HG03520 (cell line): ENCODE measurements at regions not wholly inside any gene's neighbourhood (a gene's known extent, or its start where the extent isn't known, plus 50 kb on each side); places are given as distances from the start of the nearest gene placed in this dataset.
"Not testable (repeated sequence)": the region's sequence is repeated elsewhere in the genome, so short reads cannot be mapped to it uniquely, and the experiment has no call there.

Experiments
- ATAC-seq: cut with Tn5 transposase; IDR thresholded peaks from one replicate; pipeline ENCODE4 v1.9.1; 2021; ENCODE audit warnings: mild to moderate bottlenecking, moderate library complexity; ENCODE audit not compliant: unreplicated experiment

DNA sequence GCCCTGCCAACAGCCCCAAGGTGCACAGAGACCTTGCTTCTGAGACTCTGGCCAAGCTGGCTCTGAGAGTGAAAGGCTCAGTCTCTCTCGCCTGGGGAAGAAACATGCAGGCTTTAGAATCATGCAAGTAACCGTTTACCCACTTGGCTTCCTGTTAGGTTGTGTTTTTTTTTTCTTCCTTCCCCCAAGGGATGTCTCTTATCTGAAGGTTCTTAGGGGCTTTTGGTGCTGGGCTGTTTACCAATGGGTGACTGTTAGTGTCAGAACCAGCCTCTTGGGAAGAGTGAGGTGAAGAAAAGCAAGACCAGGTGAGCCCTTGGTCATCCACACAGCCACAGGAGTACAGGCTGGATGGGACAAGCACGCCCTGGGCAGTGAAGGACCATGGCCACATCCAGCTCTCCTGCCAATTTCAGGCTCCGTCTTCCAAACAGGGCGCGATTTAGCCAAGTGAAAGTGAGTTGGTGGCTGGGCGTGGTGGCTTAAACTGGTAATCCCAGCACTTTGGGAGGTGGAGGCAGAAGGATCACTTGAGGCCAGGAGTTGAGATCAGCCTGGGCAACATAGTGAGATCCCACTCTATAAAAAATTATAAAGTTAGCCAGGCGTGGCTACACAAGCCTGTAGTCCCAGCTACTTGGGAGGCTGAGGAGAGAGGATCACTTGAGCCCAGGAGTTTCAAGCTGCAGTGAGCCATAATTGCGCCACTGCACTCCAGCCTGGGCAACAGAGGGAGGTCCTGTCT lies 76.3 kb upstream of the CUX1 start:
- no peak for ATAC-seq

DNA sequence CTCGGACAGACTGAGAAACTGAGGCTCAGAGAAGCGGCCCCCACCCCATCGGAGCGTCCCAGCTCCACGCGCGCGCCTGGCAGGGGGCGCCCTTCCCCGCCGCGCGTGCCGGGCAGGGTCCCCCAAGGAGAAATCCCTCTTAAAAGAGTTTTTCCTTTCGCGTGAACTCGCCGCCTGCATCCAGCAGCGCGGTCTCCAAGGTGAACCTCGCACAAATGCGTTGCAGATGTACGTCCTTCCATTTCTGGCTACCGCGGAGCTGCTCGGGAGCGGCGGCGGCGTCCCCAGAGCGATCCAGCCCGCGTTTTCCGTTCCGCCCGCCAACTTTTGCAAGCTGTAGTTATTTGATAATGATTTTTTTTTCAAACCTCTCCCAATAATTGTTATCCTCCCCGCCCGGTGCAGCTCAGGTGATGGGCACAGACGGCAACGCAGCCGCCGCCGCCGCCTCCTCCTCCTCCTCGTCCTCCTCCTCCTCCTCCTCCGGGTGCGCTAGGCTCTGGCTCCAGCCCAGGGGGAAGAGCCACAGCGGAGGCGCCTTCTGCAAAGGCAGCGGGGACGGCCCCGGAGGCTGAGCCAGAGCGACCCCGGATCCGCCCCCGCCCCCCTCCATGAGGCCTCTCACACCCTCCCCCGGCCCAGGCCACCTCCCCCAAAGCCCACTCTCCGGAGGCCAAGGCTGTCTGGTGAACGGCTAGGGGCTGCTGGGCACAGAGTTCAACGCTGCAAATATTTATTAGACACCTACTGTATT lies 74.0 kb upstream of the CUX1 start:
- ATAC-seq, result no peak

- ATAC-seq, result no peak
Measured at GRCh38 chr7:101743995-101744360, 73.4 kb upstream of the CUX1 start.

DNA sequence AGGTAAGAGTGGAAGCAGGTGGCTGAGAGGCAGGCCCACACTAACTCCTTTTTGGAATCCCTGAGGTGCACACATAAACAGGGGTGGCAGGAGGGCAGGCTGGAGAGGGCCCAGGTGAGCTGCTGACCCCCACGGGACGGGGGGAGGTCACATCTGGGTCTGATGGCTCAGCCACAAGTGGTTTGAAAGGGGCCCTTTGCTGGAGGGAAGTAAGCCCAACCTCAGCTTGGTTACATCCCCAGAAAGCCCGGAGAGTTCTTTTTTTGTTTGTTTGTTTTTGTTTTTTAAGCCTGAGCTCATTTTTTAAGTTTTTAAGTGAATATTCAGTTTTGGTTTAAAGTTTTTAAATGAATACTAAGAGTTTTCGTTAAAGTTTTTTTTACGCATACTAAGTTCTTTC lies 72.8 kb upstream of the CUX1 start:
- no peak for ATAC-seq

DNA sequence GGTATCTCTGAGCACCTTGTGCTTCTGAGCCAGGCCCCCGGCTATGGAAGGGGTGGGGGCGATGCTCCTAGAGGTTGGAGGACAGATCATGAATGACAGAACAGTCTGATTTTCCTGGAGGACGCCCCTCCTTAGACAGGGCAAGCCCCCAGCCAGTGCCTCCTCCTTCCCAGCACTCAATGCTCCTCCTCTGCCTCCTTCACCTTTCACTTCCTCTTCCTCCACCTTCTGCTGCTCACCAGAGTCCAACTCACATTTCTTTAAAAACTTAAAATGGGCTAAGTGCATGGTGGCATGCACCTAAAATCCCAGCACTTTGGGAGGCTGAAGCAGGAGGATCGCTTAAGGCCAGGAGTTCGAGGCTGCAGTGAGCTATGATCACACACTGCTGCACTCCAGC lies 71.1 kb upstream of the CUX1 start:
- ATAC-seq, result no peak

DNA sequence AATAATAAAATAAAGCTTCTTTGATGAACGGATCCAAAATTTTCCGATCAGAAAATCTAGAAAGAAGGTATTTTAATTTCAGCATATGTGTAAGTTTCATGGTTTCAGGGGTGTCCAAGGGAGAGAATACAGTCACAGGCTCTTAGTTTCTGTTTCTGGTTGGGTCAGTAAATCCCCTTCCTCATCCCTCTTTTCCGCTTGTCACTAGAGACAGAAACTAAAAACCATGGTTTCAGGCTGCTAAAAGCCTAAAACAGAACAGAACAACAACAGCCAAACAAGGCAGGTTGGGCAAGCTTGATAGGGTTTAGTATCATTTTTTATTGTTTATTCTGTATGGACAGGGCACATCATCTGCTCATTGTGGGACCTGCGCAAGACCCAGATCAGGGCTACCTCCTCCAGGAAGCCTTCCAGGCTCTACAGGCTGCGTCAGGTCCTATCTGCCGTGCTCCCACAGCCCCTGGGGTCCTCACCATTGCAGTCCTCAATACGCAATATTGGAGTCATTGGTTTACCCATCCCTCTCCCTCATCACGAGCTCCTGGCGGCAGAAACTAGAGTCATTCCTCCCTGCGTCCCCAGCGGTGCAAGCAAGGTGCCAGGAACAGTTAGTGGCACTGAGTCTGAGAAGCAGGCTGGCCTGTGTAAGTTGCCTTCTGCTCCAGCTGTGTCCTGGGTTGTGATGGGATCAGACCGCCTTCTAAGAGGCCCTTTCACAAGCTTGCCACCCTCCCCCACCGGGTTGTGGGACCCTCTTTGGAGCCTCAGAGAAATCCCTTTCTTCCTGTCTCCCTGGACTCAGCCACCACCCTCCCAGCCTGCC lies 70.2 kb upstream of the CUX1 start:
- no peak for ATAC-seq

- ATAC-seq, result no peak
Measured at GRCh38 chr7:101747879-101748345, 69.5 kb upstream of the CUX1 start.

DNA sequence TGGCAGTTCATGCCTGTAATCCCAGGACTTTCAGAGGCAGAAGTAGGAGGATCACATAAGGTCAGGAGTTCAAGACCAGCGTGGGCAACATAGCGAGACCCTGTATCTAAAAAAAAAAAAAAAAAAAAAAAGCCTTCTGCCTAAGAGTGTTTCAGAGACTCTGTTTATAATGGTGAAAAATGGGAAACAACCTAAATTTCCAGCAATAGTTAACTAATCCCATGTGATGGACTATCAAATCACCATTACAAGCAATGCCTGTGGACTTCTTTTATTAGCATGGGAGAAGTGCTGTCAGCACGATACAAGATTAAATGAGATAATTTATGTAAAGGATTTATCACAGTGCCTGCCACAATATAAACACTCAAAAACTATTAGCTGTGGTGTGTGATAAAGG lies 67.5 kb upstream of the CUX1 start:
- no peak for ATAC-seq

- ATAC-seq, result no peak
Measured at GRCh38 chr7:101753316-101753715, 64.1 kb upstream of the CUX1 start.

- no peak for ATAC-seq
Measured at GRCh38 chr7:101754424-101755159, 62.8 kb upstream of the CUX1 start.

DNA sequence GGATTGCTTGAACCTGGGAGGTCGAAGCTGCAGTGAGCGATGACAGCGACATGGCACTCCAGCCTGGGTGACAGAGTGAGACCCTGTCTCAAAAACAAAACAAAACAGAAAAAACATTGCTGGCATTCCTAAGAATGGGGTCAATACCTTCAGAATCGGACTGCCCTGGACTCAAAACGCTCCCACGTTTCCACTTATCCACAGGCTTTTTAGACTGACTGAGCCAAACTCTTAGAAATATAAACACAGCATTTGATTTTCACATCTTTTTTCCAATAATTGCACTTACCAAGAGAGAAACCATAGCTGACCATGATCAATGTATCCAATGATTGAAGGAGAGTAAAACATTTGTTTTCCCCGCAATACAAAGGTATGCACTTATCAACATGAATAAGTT lies 59.5 kb upstream of the CUX1 start:
- ATAC-seq, result no peak

- not testable (repeated sequence) for ATAC-seq
Measured at GRCh38 chr7:101758519-101758918, 58.9 kb upstream of the CUX1 start.

DNA sequence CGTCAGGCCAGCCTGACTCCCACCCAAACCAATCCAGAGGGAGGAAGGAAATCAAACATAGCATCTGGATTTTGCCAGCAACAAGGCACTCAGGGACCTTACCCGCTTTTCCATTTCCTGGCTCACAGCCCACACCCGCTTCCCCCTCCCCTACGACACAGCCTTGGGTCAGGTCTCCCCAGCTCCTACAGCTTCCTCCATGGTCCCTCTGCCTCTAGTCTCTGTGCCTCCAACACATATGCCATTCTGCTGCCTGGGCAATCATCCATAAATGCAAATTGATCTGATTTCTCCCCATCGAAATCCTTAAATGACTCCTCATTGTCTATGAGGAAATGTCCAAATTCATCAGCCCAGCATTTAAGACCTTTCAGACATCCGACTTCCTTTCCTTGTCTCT lies 53.2 kb upstream of the CUX1 start:
- no peak for ATAC-seq

DNA sequence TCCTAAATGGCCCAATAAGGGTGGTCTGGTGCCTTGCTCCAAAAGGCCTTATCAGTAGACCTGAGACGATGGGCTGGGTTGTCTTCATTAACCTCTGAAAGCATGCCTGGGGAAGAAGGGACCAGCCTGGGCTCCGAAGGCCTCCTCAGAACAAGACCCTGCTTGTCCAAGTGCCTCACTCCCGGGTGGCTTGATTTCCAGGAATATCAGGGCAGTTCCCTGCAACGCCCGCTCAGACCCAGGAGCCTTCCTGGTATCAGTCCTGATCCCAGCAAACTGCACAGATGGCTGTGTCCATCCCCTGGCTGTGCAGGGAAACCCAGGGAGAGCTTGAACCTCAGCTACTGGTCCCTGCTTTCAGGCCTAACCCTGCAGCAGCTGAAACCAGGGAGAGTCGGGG lies 49.9 kb upstream of the CUX1 start:
- no peak for ATAC-seq
